Naive thymus-derived CD8-positive, alpha-beta T cell (primary cell): ENCODE measurements at regions not wholly inside any gene's neighbourhood (a gene's known extent, or its start where the extent isn't known, plus 50 kb on each side); places are given as distances from the start of the nearest gene placed in this dataset.

Experiments
- ATAC-seq, 2 donors: fragments of 150-1000 bp; cut with Tn5 transposase in 1 of 2; sonication (Bioruptor Pico), chemical (Tn5 transposase) in 1 of 2; 1 replicate in 1 of 2; 2 replicates in 1 of 2; pipeline ENCODE4 v1.10.0; 2021; ENCODE audit warnings: mild to moderate bottlenecking in 2 of 2, moderate library complexity in 2 of 2
- POLR2A ChIA-PET: fragments of 350-600 bp; sonication (Branson Sonifier 250); formaldehyde crosslinking; loops from one replicate; lab custom pipeline; 2021; ENCODE audit warnings: antibody characterized with exemption; lab: Charles Lee
- DNase-seq, 10 donors: peaks; one replicate each; pipeline versions ENCODE4 v3.0.0 to v3.0.0-alpha.2; 2020 to 2022
- H3K27ac Mint-ChIP-seq, 10 donors: one replicate each; pipeline ENCODE4 v1.8.0; 2020 to 2022; ENCODE audit warnings: mild to moderate bottlenecking in 10 of 10, mixed read lengths in 10 of 10, moderate library complexity in 4 of 10, inconsistent platforms in 1 of 10
- H3K27me3 Mint-ChIP-seq, 5 donors: one replicate each; pipeline ENCODE4 v1.8.0; 2021 to 2022; ENCODE audit warnings: mixed read lengths in 5 of 5
- H3K36me3 Mint-ChIP-seq, 3 donors: one replicate each; pipeline ENCODE4 v1.8.0; 2020 to 2022; ENCODE audit warnings: mixed read lengths in 3 of 3, mild to moderate bottlenecking in 2 of 3, inconsistent platforms in 1 of 3
- H3K4me1 Mint-ChIP-seq, 4 donors: one replicate each; pipeline ENCODE4 v1.8.0; 2021 to 2022; ENCODE audit warnings: mixed read lengths in 4 of 4
- H3K4me3 Mint-ChIP-seq, 10 donors: one replicate each; pipeline ENCODE4 v1.8.0; 2020 to 2022; ENCODE audit warnings: mild to moderate bottlenecking in 10 of 10, mixed read lengths in 10 of 10, moderate library complexity in 6 of 10, inconsistent platforms in 1 of 10
- H3K9me3 Mint-ChIP-seq, 9 donors: one replicate each; pipeline ENCODE4 v1.8.0; 2020 to 2022; ENCODE audit warnings: mixed read lengths in 9 of 9, mild to moderate bottlenecking in 3 of 9, inconsistent platforms in 1 of 9, moderate library complexity in 1 of 9

GRCh38 chr7:155864271-155864985, 52.2 kb upstream of the SHH start:
- ATAC-seq (no peak), DNase-seq (no peak)
- H3K4me3 Mint-ChIP-seq, result no peak overlapping the region
- H3K27me3 Mint-ChIP-seq, result peaks cover 0 to 33% (median 17%) of the 10 kb centered on the region in 5 donors
- H3K9me3 Mint-ChIP-seq, result peaks cover 0 to 2% (median 0%) of the 10 kb centered on the region in 9 donors
- peak overlapping the region in 1 of 10 donors; percentile 50 for H3K27ac Mint-ChIP-seq
- no peaks in the 10 kb centered on the region for H3K4me1 Mint-ChIP-seq
- POLR2A ChIA-PET, result no interaction called here
- no peaks in the 10 kb centered on the region for H3K36me3 Mint-ChIP-seq

DNA sequence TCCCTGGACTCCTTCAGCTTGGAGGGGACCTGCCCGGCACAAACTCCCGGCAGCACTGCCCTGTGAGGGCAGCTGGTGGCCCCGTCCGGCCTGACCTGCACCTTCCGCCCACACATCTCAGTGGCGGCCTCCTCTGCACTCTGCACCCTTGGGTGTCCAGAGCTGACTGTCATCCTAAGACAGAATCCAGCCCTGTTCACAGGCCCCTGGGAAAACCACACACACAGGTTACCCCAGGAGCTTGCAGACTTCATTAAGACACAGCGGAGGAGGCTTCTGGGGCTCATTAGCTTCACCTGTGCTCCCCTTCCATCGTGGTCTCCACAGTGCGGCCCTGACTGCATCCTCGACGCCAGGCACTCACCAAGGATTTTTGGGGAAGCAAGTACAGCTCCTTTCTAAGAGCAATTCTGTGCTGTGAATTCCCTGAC, 51.5 kb upstream of the SHH start:
- ATAC-seq, result no peak
- H3K4me1 Mint-ChIP-seq, result no peaks in the 10 kb centered on the region

GRCh38 chr7:155862123-155862892, 50.0 kb upstream of the SHH start:
- Mint-ChIP-seq H3K4me3 (no peak overlapping the region), H3K36me3 (no peaks in the 10 kb centered on the region), H3K4me1 (no peaks in the 10 kb centered on the region), H3K9me3 (no peaks in the 10 kb centered on the region), H3K27me3 (peaks cover 0 to 33% (median 17%) of the 10 kb centered on the region in 5 donors), H3K27ac (no peak overlapping the region)
- POLR2A ChIA-PET, result no interaction called here
- ATAC-seq (no peak), DNase-seq (no peak)

More for the DNA sequence above, 51.5 kb upstream of the SHH start:
- Mint-ChIP-seq H3K27ac (no peak overlapping the region), H3K27me3 (peaks cover 0 to 33% (median 17%) of the 10 kb centered on the region in 5 donors), H3K4me3 (no peak overlapping the region), H3K36me3 (no peaks in the 10 kb centered on the region), H3K9me3 (peaks cover 0 to 1% (median 0%) of the 10 kb centered on the region in 9 donors)
- DNase-seq, result no peak
- POLR2A ChIA-PET, result no interaction called here
